Breast epithelium (tissue), 4 donors: ENCODE measurements at regions not wholly inside any gene's neighbourhood (a gene's known extent, or its start where the extent isn't known, plus 50 kb on each side); places are given as distances from the start of the nearest gene placed in this dataset.
"Not testable (repeated sequence)": the region's sequence is repeated elsewhere in the genome, so short reads cannot be mapped to it uniquely, and the experiment has no call there.

Source experiments
- DNase-seq, 2 donors: peaks; one replicate each; pipeline ENCODE4 v3.0.0-alpha.2; 2019; ENCODE audit warnings: low spot score in 2 of 2
- H3K27ac ChIP-seq, 2 donors: fragments of 200-600 bp; sonication (generic) in 1 of 2; one replicate each; pipeline ENCODE4 v1.5.1; 2016 to 2019; ENCODE audit warnings: mild to moderate bottlenecking in 1 of 2
- H3K27me3 ChIP-seq, 2 donors: fragments of 200-600 bp; sonication (generic) in 1 of 2; one replicate each; pipeline versions ENCODE4 v1.5.1 to v1.6.0; 2017 to 2019; ENCODE audit warnings: control low read depth in 1 of 2, mild to moderate bottlenecking in 1 of 2
- H3K36me3 ChIP-seq: fragments of 200-600 bp; one replicate; pipeline ENCODE4 v1.5.1; 2019
- H3K4me1 ChIP-seq, 2 donors: fragments of 200-600 bp; sonication (generic); one replicate each; pipeline ENCODE4 v1.5.1; 2016 to 2019; ENCODE audit warnings: control low read depth in 1 of 2
- H3K4me3 ChIP-seq, 3 donors: fragments of 200-600 bp; sonication (generic); 1 replicate in 2 of 3; 2 replicates in 1 of 3; pipeline ENCODE4 v1.5.1; 2016 to 2019; ENCODE audit warnings: mild to moderate bottlenecking in 3 of 3, moderate library complexity in 2 of 3
- H3K9me3 ChIP-seq, 2 donors: fragments of 200-600 bp; sonication (generic) in 1 of 2; one replicate each; pipeline ENCODE4 v1.5.1; 2016 to 2019; ENCODE audit warnings: control low read depth in 1 of 2
- POLR2A ChIP-seq: fragments of 450-650 bp; IDR thresholded peaks from one replicate; pipeline ENCODE4 v1.6.1; 2016; ENCODE audit warnings: antibody characterized with exemption, mild to moderate bottlenecking, moderate library complexity
- POLR2AphosphoS5 ChIP-seq, 3 donors: sonication (generic); formaldehyde crosslinking; IDR thresholded peaks; one replicate each; pipeline ENCODE4 v1.6.1; 2017; ENCODE audit warnings: antibody characterized with exemption in 3 of 3
- intact Hi-C: fragments of 100-400 bp; cut with DNase I; formaldehyde crosslinking; loops from one replicate; pipeline ENCODE4 v1.15.1; 2023; ENCODE audit warnings: low total_unique reads
- TF ChIP-seq, protein P1 (sequence below), 3 donors: fragments of 450-650 bp; IDR thresholded peaks; one replicate each; pipeline ENCODE4 v1.5.1; 2016 to 2017; ENCODE audit warnings: antibody characterized with exemption in 3 of 3, mild to moderate bottlenecking in 3 of 3, moderate library complexity in 3 of 3

DNA sequence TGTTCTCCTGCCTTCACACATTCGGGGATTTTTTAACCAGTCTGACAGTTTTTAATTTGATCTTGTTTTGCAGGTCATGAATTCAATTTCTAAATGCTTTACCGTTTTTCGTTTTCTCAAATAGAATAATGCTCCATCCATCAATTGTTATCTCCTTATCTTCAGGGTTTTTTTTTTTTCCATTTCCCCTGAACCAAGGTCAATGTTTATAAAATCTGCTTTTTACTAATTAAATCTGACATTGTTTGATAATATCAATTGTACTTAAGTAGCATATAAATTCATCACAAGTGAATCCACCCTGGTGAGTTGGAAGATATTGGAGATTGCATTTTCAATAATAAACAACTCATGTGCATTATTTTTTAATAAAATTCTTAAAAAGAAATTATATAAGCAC, 2004.6 kb upstream of the WWC1 start:
- H3K4me1 ChIP-seq = no peaks in the 10 kb centered on the region
- H3K4me3 ChIP-seq = no peak overlapping the region
- no peaks in the 10 kb centered on the region for H3K9me3 ChIP-seq
- TF ChIP-seq, protein P1, sequence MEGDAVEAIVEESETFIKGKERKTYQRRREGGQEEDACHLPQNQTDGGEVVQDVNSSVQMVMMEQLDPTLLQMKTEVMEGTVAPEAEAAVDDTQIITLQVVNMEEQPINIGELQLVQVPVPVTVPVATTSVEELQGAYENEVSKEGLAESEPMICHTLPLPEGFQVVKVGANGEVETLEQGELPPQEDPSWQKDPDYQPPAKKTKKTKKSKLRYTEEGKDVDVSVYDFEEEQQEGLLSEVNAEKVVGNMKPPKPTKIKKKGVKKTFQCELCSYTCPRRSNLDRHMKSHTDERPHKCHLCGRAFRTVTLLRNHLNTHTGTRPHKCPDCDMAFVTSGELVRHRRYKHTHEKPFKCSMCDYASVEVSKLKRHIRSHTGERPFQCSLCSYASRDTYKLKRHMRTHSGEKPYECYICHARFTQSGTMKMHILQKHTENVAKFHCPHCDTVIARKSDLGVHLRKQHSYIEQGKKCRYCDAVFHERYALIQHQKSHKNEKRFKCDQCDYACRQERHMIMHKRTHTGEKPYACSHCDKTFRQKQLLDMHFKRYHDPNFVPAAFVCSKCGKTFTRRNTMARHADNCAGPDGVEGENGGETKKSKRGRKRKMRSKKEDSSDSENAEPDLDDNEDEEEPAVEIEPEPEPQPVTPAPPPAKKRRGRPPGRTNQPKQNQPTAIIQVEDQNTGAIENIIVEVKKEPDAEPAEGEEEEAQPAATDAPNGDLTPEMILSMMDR (IDR thresholded peaks at IDR 0.05) = no peak
- TF ChIP-seq POLR2A (no peak), POLR2AphosphoS5 (IDR thresholded peaks at IDR 0.05) (no peak)
- no peak overlapping the region for H3K27ac ChIP-seq
- no peak for DNase-seq
- no peaks in the 10 kb centered on the region for H3K36me3 ChIP-seq
- no peaks in the 10 kb centered on the region for H3K27me3 ChIP-seq
- intact Hi-C loops = no loop called here

GRCh38 chr5:166287866-166288265, 2003.6 kb upstream of the WWC1 start:
- Histone ChIP-seq H3K27ac (no peak overlapping the region), H3K4me3 (no peak overlapping the region), H3K27me3 (no peaks in the 10 kb centered on the region), H3K4me1 (no peaks in the 10 kb centered on the region), H3K36me3 (no peaks in the 10 kb centered on the region), H3K9me3 (no peaks in the 10 kb centered on the region)
- TF ChIP-seq POLR2AphosphoS5 (IDR thresholded peaks at IDR 0.05) = no peak
- TF ChIP-seq, protein P1 (IDR thresholded peaks at IDR 0.05) = no peak
- no peak for TF ChIP-seq POLR2A
- no peak for DNase-seq
- intact Hi-C loops = no loop called here

DNA sequence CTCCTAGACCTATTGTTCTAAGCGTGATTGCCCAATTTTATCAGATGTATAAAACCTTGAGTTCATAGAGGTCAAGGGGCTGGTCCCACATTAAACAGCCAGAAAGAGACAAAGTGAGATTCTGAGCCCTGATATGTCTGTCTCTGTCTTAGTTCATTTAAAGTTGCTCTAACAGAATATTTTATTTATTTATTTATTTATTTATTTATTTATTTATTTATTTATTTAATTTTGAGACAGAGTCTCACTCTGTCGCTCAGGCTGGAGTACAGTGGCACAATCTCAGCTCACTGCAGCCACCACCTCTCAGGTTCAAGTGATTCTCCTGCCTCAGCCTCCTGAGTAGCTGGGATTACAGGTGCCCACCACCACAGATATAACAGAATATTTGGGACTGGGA, 1999.6 kb upstream of the WWC1 start:
- intact Hi-C loops, H3K27me3 ChIP-seq, H3K4me3 ChIP-seq, H3K36me3 ChIP-seq, H3K4me1 ChIP-seq, H3K9me3 ChIP-seq, H3K27ac ChIP-seq, DNase-seq: not testable (repeated sequence)

DNA sequence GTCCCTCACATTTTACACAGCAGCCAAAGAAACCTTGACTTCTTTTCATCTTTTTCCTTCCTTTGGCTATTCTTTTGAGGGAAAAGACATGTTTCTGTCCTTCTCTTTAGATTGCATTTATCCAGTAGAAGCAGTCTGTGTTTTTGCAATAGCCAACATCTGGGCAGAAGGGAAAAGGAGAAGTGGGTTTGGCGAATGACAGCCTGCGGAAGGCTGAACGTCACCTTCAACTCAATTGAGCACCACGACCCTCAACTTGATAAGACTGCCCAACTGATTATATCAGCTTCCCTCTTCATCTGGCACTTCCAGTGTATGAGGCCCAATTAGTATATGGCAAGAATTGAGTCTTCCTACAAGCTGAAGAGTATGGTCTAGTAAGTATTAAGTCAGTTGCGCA, 1997.6 kb upstream of the WWC1 start:
- intact Hi-C loops = no loop called here
- no peak for TF ChIP-seq POLR2AphosphoS5 (IDR thresholded peaks at IDR 0.05)
- TF ChIP-seq POLR2A = no peak
- TF ChIP-seq, protein P1 (IDR thresholded peaks at IDR 0.05) = no peak
- H3K4me1 ChIP-seq = no peaks in the 10 kb centered on the region
- H3K9me3 ChIP-seq = no peaks in the 10 kb centered on the region
- DNase-seq = no peak
- H3K36me3 ChIP-seq = no peaks in the 10 kb centered on the region
- no peaks in the 10 kb centered on the region for H3K27me3 ChIP-seq
- H3K4me3 ChIP-seq = no peak overlapping the region
- H3K27ac ChIP-seq = no peak overlapping the region

GRCh38 chr5:166302166-166302565, 1989.3 kb upstream of the WWC1 start:
- no peak for TF ChIP-seq POLR2AphosphoS5 (IDR thresholded peaks at IDR 0.05)
- no peak for DNase-seq
- Histone ChIP-seq H3K9me3 (no peaks in the 10 kb centered on the region), H3K27ac (no peak overlapping the region), H3K4me1 (no peaks in the 10 kb centered on the region), H3K36me3 (no peaks in the 10 kb centered on the region), H3K27me3 (no peaks in the 10 kb centered on the region), H3K4me3 (no peak overlapping the region)
- intact Hi-C loops = no loop called here

- intact Hi-C loops = no loop called here
- Histone ChIP-seq H3K27me3 (no peaks in the 10 kb centered on the region), H3K27ac (no peak overlapping the region), H3K4me1 (no peaks in the 10 kb centered on the region), H3K4me3 (no peak overlapping the region), H3K36me3 (no peaks in the 10 kb centered on the region), H3K9me3 (no peaks in the 10 kb centered on the region)
- no peak for TF ChIP-seq POLR2A
- no peak for TF ChIP-seq POLR2AphosphoS5 (IDR thresholded peaks at IDR 0.05)
- TF ChIP-seq, protein P1 (IDR thresholded peaks at IDR 0.05) = no peak
- no peak for DNase-seq
Measured at GRCh38 chr5:166317425-166317824, 1974.0 kb upstream of the WWC1 start.
